ENCODE measurements at regions not wholly inside any gene's neighbourhood (a gene's known extent, or its start where the extent isn't known, plus 50 kb on each side); places are given as distances from the start of the nearest gene placed in this dataset.
"Not testable (repeated sequence)": the region's sequence is repeated elsewhere in the genome, so short reads cannot be mapped to it uniquely, and the experiment has no call there.

- Histone ChIP-seq H3K36me3 (ENCODE audit: insufficient read depth, low read length) (no peaks in the 10 kb centered on the region), H3K27me3 (ENCODE audit: control insufficient read depth, insufficient read depth, low read length) (no peaks in the 10 kb centered on the region), H3K9me3 (replicated peaks; ENCODE audit: low read length) (no peaks in the 10 kb centered on the region), H3K9ac (ENCODE audit: low read depth, low read length) (peak overlapping the region; percentile 89), H3K4me2 (ENCODE audit: low read length) (peak overlapping the region; percentile 68), H3K4me3 (ENCODE audit: low read length) (peak overlapping the region; percentile 24), H3K4me1 (ENCODE audit: control insufficient read depth, insufficient read depth, low read length) (peaks cover 49% of the 10 kb centered on the region)
These were observed 101.2 kb upstream of the KLF6 start for GRCh38 chr10:3886191-3886590.

GRCh38 chr10:3882855-3883254 is 97.8 kb upstream of the KLF6 start:
- no peak overlapping the region for H3K4me2 ChIP-seq (ENCODE audit: low read length)
- H3K4me1 ChIP-seq (ENCODE audit: control insufficient read depth, insufficient read depth, low read length), result peaks cover 28% of the 10 kb centered on the region
- H3K27me3 ChIP-seq (ENCODE audit: control insufficient read depth, insufficient read depth, low read length), result no peaks in the 10 kb centered on the region
- H3K9me3 ChIP-seq (replicated peaks; ENCODE audit: low read length), result no peaks in the 10 kb centered on the region
- no peak overlapping the region for H3K4me3 ChIP-seq (ENCODE audit: low read length)
- H3K9ac ChIP-seq (ENCODE audit: low read depth, low read length), result no peak overlapping the region
- no peaks in the 10 kb centered on the region for H3K36me3 ChIP-seq (ENCODE audit: insufficient read depth, low read length)

DNA sequence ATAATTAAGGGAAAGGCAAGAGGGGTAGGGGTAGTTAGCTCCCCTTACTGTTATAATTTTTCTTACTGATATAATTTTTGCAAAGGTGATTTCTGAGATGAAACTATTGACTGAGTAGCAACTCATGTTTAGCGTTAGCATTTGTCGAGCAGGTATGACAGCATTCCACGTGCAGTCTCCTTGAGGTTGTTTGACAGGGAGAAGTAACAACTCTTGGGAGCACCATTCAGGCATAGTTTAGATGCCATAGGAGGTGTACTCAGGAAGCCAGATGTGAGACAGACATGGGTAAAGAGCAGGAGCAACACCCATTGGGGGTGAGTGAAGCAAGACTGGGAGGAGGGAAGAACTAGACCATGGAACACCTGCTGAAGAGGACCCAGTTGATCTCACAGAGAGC is 96.6 kb upstream of the KLF6 start:
- H3K4me1 ChIP-seq (ENCODE audit: control insufficient read depth, insufficient read depth, low read length), result peaks cover 26% of the 10 kb centered on the region
- H3K27me3 ChIP-seq (ENCODE audit: control insufficient read depth, insufficient read depth, low read length), result no peaks in the 10 kb centered on the region
- H3K9ac ChIP-seq (ENCODE audit: low read depth, low read length), result no peak overlapping the region
- no peaks in the 10 kb centered on the region for H3K36me3 ChIP-seq (ENCODE audit: insufficient read depth, low read length)
- H3K4me2 ChIP-seq (ENCODE audit: low read length), result no peak overlapping the region
- no peak overlapping the region for H3K4me3 ChIP-seq (ENCODE audit: low read length)
- H3K9me3 ChIP-seq (replicated peaks; ENCODE audit: low read length), result no peaks in the 10 kb centered on the region

DNA sequence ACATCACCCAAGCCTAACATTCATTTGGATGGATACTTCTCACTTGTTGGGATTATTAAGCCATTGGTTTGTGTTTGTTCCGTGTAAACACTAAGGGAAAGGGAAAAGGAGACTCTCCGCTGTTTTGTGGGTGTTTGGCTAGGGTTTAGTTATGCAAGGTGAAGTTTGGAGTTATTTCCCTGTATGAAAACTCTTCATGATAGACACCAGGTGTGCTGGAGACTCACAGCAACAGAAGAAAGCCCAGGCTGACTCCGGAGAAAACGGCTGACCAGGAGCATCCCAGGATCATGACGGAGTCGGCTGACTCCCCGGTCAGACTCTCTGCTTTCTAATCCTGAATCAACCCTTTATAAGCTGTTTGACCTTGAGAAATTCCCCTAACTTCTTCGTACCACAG is 94.1 kb upstream of the KLF6 start:
- Histone ChIP-seq H3K4me2 (ENCODE audit: low read length) (no peak overlapping the region), H3K4me1 (ENCODE audit: control insufficient read depth, insufficient read depth, low read length) (peaks cover 27% of the 10 kb centered on the region), H3K4me3 (ENCODE audit: low read length) (no peak overlapping the region), H3K9ac (ENCODE audit: low read depth, low read length) (no peak overlapping the region), H3K36me3 (ENCODE audit: insufficient read depth, low read length) (no peaks in the 10 kb centered on the region), H3K9me3 (replicated peaks; ENCODE audit: low read length) (no peaks in the 10 kb centered on the region), H3K27me3 (ENCODE audit: control insufficient read depth, insufficient read depth, low read length) (no peaks in the 10 kb centered on the region)

- Histone ChIP-seq H3K4me1 (ENCODE audit: control insufficient read depth, insufficient read depth, low read length) (peaks cover 30% of the 10 kb centered on the region), H3K9ac (ENCODE audit: low read depth, low read length) (peak overlapping the region; percentile 23), H3K9me3 (replicated peaks; ENCODE audit: low read length) (no peaks in the 10 kb centered on the region), H3K4me3 (ENCODE audit: low read length) (peak overlapping the region; percentile 41), H3K36me3 (ENCODE audit: insufficient read depth, low read length) (no peaks in the 10 kb centered on the region), H3K27me3 (ENCODE audit: control insufficient read depth, insufficient read depth, low read length) (no peaks in the 10 kb centered on the region), H3K4me2 (ENCODE audit: low read length) (peak overlapping the region; percentile 48)
These were observed 92.4 kb upstream of the KLF6 start for GRCh38 chr10:3877211-3878000.

GRCh38 chr10:3876350-3876962 is 91.4 kb upstream of the KLF6 start:
- Histone ChIP-seq H3K36me3 (ENCODE audit: insufficient read depth, low read length) (no peaks in the 10 kb centered on the region), H3K9me3 (replicated peaks; ENCODE audit: low read length) (no peaks in the 10 kb centered on the region), H3K4me3 (ENCODE audit: low read length) (no peak overlapping the region), H3K27me3 (ENCODE audit: control insufficient read depth, insufficient read depth, low read length) (no peaks in the 10 kb centered on the region), H3K4me2 (ENCODE audit: low read length) (no peak overlapping the region), H3K9ac (ENCODE audit: low read depth, low read length) (peak overlapping the region; percentile 23), H3K4me1 (ENCODE audit: control insufficient read depth, insufficient read depth, low read length) (peaks cover 30% of the 10 kb centered on the region)

- Histone ChIP-seq H3K4me2 (ENCODE audit: low read length) (no peak overlapping the region), H3K9ac (ENCODE audit: low read depth, low read length) (no peak overlapping the region), H3K9me3 (replicated peaks; ENCODE audit: low read length) (no peaks in the 10 kb centered on the region), H3K4me3 (ENCODE audit: low read length) (no peak overlapping the region), H3K4me1 (ENCODE audit: control insufficient read depth, insufficient read depth, low read length) (peaks cover 30% of the 10 kb centered on the region), H3K36me3 (ENCODE audit: insufficient read depth, low read length) (no peaks in the 10 kb centered on the region), H3K27me3 (ENCODE audit: control insufficient read depth, insufficient read depth, low read length) (no peaks in the 10 kb centered on the region)
These were observed 90.8 kb upstream of the KLF6 start for GRCh38 chr10:3875842-3876235.

GRCh38 chr10:3874990-3875841 is 90.2 kb upstream of the KLF6 start:
- H3K4me1 ChIP-seq (ENCODE audit: control insufficient read depth, insufficient read depth, low read length), result peaks cover 30% of the 10 kb centered on the region
- no peaks in the 10 kb centered on the region for H3K27me3 ChIP-seq (ENCODE audit: control insufficient read depth, insufficient read depth, low read length)
- H3K4me2 ChIP-seq (ENCODE audit: low read length), result no peak overlapping the region
- H3K9me3 ChIP-seq (replicated peaks; ENCODE audit: low read length), result no peaks in the 10 kb centered on the region
- no peak overlapping the region for H3K9ac ChIP-seq (ENCODE audit: low read depth, low read length)
- no peak overlapping the region for H3K4me3 ChIP-seq (ENCODE audit: low read length)
- no peaks in the 10 kb centered on the region for H3K36me3 ChIP-seq (ENCODE audit: insufficient read depth, low read length)

- H3K4me2 ChIP-seq (ENCODE audit: low read length); H3K4me3 ChIP-seq (ENCODE audit: low read length); H3K27me3 ChIP-seq (ENCODE audit: control insufficient read depth, insufficient read depth, low read length); H3K9me3 ChIP-seq (replicated peaks; ENCODE audit: low read length); H3K9ac ChIP-seq (ENCODE audit: low read depth, low read length); H3K36me3 ChIP-seq (ENCODE audit: insufficient read depth, low read length): not testable (repeated sequence)
- peaks cover 30% of the 10 kb centered on the region for H3K4me1 ChIP-seq (ENCODE audit: control insufficient read depth, insufficient read depth, low read length)
These were observed 89.6 kb upstream of the KLF6 start for GRCh38 chr10:3874610-3874989.

DNA sequence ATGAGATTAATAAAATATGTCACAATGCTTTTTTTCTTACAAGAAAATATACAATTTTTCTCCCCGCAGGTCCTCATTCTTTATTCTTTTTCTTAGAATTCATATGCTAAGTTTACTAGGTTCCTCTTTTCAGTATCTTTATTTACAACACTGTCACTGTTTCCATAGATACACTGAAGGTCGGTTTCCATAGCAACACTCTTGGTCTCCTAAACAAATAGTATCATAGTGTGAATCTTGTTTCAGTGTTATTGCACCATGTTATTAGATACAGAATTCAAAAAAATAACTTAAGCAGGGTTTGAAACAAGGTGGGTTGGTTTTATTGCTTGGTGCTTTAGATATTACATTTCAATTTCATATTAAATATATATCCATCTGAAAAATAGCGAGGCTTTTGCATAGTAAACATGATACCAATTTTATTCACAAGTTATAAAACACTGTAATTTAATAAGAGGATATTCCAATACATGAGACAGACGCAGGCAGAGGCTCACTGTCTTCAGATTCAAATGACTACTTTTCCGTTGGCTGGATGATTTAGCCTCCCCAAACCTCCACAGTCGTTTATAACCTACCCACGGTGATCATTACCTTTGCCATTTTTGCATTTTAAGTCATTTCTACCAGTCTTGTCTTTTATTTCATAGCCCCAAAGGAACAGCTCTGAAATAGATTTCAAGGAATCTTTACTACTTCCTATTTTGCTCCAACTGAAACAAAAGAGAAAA is 88.9 kb upstream of the KLF6 start:
- H3K4me2 ChIP-seq (ENCODE audit: low read length), result no peak overlapping the region
- no peaks in the 10 kb centered on the region for H3K27me3 ChIP-seq (ENCODE audit: control insufficient read depth, insufficient read depth, low read length)
- H3K36me3 ChIP-seq (ENCODE audit: insufficient read depth, low read length), result no peaks in the 10 kb centered on the region
- H3K9me3 ChIP-seq (replicated peaks; ENCODE audit: low read length), result no peaks in the 10 kb centered on the region
- no peak overlapping the region for H3K4me3 ChIP-seq (ENCODE audit: low read length)
- peak overlapping the region; percentile 22 for H3K9ac ChIP-seq (ENCODE audit: low read depth, low read length)
- H3K4me1 ChIP-seq (ENCODE audit: control insufficient read depth, insufficient read depth, low read length), result peaks cover 35% of the 10 kb centered on the region

DNA sequence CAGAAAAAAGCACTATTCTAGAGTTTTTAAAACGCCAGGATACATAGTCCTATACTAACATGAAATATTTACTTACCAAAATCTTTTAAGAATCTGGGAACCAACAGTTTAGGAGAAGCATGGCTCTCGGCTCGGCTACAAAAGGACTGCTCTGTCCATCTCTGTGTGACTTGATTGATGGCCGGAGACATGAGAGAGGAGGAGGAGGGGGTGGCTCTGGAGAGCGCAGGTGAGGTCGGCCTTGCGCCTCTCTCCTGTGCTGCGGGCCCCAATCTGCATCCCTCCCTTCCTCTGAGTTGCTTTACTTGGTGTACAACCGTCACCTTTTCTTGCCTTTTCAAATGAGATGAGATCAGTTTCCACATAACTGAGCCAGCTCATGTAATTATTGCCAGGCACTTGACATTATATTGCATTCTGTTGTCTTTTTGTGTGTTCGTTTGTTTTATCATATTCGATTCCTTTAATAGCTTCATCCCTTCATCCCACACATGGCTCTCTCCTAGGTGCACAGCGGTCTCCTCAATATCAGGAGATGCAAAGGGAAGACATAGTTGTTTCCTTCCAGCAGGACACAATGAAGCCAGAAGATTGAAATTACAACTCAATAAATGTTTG is 87.8 kb upstream of the KLF6 start:
- H3K9me3 ChIP-seq (replicated peaks; ENCODE audit: low read length), result no peaks in the 10 kb centered on the region
- no peaks in the 10 kb centered on the region for H3K27me3 ChIP-seq (ENCODE audit: control insufficient read depth, insufficient read depth, low read length)
- no peak overlapping the region for H3K4me3 ChIP-seq (ENCODE audit: low read length)
- H3K36me3 ChIP-seq (ENCODE audit: insufficient read depth, low read length), result no peaks in the 10 kb centered on the region
- no peak overlapping the region for H3K4me2 ChIP-seq (ENCODE audit: low read length)
- no peak overlapping the region for H3K9ac ChIP-seq (ENCODE audit: low read depth, low read length)
- H3K4me1 ChIP-seq (ENCODE audit: control insufficient read depth, insufficient read depth, low read length), result peaks cover 43% of the 10 kb centered on the region

Measured in skeletal muscle satellite cell (primary cell).